ENCODE measurements at regions not wholly inside any gene's neighbourhood (a gene's known extent, or its start where the extent isn't known, plus 50 kb on each side); places are given as distances from the start of the nearest gene placed in this dataset.

DNA sequence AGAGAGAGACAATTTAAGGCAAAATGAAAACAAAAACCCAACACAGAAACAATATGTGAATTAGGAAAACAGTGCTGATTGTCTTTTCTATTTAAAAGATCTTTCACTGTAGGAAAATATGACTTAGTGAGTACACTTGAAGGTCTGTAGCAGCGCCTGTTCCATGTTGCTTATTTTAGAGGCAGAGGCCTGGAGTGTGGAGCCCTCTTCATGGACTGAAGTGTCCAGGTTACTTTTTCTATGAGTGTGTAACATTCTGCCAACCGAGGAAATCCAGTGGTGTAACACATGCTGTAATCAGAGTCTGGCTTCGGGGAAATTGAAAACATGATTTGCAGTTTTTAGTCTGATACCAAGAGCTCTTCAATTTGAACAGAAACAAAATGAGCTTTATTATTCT, 64.0 kb upstream of the GPRIN3 start:
- no peak for DNase-seq (ENCODE audit: low read depth in 2 of 2, low spot score in 1 of 2)

DNA sequence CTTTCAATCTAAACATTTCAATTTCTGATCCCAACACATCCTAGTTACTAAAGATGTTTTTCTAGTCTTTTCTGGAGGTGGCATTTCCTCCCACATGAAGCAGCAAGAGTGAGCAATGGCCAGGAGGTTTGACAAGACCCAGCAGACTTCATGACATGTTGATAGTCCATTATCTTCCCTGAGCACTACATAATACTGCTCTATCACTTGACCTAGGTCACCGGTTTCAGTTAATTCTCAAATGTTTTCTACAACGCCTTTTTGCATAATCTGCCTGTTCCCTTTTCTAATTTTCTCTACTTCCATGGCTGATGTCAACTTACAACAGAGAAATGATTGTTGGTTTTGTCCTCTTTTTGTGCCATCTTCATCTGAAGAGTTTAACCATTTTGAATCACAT, 62.0 kb upstream of the GPRIN3 start:
- DNase-seq (ENCODE audit: low read depth in 2 of 2, low spot score in 1 of 2): no peak

DNA sequence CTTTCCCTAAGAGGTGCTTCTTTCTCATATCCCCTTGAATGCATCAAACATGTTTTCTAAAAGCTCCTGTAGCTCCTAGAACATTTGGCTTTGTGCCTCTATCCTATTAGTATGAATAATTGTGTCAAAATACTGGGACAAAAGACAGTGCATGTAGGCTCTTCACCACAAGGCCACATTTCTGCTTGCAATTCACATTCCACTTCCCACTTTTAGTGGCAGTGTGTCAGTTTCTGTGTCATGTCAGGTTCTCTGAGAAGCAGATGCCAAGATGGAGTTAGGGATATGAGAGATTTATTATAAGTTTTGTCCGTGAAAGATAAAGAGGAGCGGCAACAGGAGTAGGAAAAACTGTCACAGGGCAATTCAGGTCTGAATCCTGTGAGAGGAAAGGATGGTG, 61.3 kb upstream of the GPRIN3 start:
- no peak for DNase-seq (ENCODE audit: low read depth in 2 of 2, low spot score in 1 of 2)

DNA sequence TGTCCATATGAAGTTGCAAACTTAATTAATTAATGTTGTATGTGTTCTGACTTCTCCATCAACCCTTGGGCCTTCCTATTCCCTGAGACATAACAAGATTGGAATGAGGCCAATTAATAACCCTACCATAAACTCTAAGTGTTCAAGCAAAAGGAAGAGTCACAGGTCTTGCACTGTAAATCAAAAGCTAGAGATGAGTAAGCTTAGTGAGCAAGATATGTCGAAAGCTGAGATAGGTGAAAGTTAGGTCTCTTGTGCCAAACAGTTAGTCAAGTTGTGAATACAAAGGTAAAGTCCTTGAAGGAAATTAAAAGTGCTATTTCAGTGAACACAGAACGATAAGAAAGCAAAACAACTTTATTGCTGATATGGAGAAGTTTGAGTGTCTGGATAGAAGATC, 58.2 kb upstream of the GPRIN3 start:
- DNase-seq (ENCODE audit: low read depth in 2 of 2, low spot score in 1 of 2): no peak

DNA sequence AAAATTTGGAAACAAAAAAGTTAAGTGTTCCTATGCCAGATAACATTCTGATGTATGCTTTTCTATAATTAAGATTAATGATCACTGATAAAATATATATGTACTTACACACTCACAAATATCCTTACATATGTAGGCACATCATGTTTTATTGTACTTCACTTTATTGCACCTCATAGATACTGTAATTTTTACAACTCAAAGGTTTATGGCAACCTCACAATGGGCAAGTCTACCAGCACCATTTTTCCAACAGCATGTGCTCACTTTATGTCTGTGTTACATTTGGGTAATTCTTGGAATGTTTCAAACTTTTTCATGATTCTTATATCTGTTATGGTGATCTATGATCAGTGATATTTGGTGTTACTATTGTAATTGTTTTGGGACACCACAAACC, 57.8 kb upstream of the GPRIN3 start:
- DNase-seq (ENCODE audit: low read depth in 2 of 2, low spot score in 1 of 2): no peak

DNA sequence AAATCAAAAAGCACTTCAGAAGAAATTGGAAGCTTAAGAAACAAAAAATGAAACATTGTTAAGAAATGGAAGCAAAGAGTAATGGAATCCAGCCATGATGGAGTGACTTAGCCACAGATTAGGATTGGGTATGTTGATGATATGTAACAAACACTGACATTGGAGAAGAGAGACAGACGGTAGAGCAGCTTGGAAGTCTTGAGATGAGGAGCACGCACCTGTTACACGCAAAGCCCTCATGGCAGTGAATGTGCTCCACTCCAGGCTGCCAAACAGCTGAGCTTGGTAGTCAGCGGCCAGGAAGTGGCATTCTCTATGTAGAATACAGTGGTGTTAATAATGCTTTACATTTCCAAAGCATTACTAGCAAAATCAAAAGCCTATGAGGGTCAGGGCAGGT, 56.9 kb upstream of the GPRIN3 start:
- DNase-seq (ENCODE audit: low read depth in 2 of 2, low spot score in 1 of 2): no peak

DNA sequence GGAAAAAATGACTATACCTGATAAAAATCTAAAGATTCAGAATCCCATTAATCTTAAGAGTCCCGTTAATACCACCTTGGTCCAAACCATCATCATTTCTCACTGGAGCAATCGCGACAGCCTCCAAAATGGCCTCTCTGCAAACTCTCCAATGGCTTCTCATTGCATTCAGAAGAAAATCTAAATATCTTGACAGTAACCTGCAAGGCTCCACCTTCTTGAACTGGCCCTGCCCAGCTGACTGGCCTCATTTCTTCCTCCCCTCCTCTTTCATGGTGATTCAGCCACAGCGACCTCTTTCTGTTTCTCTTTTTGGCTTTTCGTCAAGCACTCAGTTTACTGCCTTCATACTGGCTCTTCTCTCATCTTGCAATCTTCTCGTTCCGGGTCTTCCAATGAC, 56.2 kb upstream of the GPRIN3 start:
- DNase-seq (ENCODE audit: low read depth in 2 of 2, low spot score in 1 of 2): no peak

DNA sequence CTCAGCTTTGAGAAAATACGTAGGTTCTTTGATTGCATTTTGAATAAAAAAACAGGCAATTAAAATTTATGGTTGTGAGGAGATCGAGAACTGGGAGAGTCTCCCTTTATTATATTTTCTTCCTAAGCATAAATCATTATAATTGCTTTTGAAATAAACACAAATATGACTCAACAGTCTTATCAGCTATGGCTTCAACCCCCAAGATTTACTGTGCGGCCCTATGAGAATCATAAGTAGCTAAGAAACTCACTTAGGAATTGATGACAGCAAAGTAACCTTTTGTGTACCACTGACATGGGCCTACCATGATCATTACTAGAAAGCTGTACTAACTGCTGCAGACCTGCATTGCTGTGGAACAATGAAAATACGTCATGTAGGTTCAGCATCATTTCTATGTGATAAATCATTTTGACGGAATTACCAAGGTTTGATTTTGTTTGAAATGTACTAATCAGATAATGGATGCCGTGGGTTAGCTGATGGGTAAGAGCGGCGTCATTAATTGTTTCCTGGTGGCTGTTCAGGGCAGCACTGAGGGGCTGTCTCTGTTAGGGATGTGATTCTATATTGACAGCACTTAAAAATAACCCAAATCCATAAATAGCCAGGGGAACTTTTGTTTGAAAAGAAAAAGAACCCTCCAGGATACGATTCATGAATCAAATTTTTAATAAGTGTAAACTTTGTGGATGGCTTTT, 51.5 kb upstream of the GPRIN3 start:
- DNase-seq (ENCODE audit: low read depth in 2 of 2, low spot score in 1 of 2): no peak

DNA sequence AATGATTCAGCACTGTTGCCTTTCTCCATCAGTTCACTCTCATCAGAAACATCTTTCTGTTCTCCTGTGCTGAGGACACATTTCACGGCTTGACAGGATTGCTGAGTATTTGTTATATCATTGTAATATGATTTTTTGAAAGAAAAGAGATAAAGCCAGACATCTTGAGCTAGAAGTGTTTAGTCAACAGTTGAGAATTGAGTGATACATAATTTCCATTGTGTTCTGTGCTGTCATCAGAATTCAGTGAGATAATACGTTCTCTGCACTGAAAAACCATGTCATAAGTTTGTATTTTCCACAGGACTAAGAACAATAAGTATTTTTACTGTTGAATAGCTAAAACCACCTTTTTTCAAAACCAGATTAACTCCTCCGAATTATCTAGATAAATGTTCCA, 50.2 kb upstream of the GPRIN3 start:
- DNase-seq (ENCODE audit: low read depth in 2 of 2, low spot score in 1 of 2): no peak

All from stimulated activated CD8-positive, alpha-beta memory T cell treated with anti-CD3 and anti-CD28 coated beads, Interleukin-4, amount 100 ng/mL, for 4 hours (primary cell).